ENCODE measurements at regions not wholly inside any gene's neighbourhood (a gene's known extent, or its start where the extent isn't known, plus 50 kb on each side); places are given as distances from the start of the nearest gene placed in this dataset.
"Not testable (repeated sequence)": the region's sequence is repeated elsewhere in the genome, so short reads cannot be mapped to it uniquely, and the experiment has no call there.

DNA sequence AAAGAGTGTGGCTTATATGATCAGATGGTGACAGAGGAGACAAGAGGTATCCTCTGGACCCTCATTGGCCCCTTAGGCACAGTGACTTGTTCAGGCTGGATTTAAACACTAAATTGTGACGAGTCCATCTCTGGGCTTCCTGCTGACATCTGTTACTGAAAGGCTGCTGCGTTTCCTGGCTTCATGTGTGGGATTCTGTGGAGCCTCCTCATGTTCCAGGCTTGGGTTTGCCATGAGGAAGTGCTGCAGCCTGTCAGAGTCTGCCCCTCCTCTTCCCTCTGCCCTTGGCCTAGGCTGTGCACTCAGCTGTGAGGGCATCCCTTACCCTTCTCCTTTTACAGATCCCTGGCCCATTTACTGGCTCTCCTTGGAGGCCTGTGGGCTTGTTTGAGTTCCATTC is 159.1 kb upstream of the TTC29 start:
- no peak for DNase-seq

DNA sequence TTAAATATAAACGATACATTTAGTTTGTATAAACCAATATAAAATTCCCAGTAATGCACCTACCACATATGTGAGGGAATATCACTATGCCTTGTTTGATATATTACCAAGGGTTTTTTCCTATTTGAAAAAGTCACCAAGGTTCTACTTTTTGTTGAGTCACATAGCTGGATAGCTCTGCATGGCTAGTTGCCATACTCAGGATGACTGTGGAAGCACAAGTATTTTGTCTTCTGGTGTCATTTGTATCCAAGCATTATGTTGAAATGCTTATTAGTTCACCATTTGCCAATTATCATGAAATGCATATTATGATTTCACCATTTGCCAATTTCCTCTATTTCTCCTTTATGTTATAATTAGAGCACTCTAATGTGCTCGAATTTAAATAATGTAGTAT is 162.7 kb upstream of the TTC29 start:
- no peak for DNase-seq

DNA sequence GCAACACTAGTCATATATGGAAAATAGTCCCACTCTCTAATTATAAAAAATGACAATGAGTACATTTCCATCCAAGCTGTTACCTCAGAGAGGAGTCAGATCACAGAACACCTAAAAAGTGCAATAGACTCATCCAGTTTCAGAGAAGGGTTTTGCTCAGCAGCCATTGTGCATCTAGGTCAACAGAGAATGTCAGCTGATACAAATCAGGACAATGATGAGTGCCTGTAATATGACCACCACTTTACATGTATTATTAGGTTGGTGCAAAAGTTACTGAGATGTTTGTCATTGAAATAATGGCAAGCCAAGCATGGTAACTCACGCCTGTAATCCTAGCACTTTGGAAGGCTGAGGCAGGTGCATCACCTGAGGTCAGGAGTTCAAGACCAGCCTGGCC is 164.1 kb upstream of the TTC29 start:
- DNase-seq, result no peak

DNA sequence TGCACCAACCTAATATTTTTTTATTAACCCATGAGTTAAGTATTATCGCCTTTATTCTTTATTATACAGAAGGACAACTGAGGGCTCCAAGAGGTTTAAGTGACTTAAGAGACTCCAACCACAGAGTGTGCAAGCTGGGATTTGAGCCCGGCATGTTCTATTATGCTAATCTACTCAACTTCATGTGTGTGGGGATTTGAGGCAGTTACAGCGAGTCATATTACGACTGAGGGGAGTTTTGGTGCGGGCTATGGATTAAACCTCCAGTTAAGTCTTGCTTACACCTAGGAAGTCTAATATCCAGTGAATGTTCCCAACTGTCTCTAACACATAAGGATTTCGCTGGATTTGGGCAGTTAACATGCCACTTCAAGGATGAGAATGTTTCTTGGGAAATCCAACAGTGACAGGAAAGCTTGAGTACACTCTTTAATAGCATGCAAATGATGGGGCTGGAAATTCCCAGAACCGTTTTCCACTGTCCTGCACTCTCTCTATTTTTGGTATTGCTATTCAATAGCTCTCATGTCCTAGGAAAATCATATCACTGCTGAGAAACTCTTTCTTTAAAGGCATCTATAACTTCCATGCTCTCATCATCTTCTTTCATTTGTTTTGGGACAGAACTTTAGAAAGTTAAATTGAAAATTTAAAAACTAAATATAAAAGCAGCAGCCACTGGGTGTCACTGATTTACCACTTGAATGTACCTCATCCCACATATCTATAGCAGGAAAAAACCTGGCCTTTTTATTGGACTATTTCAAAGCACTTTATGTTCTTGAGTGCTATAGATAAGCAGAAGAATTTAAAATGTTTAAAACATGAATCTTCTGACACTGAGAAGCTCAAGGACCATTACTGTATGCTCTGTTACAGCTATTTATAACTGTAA is 165.1 kb upstream of the TTC29 start:
- no peak for DNase-seq

DNA sequence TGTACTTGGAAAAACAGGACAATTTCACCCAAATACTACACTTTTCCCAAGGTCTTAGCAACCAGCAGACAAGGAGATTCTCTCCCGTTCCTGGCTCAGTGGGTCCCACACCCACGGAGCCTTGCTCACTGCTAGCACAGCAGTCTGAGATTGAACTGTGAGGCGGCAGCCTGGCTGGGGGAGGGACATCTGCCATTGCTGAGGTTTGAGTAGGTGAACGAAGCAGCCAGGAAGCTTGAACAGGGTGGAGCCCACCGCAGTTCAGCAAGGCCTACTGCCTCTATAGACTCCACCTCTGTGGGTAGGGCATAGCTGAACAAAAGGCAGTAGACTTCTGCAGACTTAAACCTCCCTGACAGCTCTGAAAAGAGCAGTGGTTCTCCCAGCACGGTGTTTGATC is 166.5 kb upstream of the TTC29 start:
- DNase-seq, result not testable (repeated sequence)

DNA sequence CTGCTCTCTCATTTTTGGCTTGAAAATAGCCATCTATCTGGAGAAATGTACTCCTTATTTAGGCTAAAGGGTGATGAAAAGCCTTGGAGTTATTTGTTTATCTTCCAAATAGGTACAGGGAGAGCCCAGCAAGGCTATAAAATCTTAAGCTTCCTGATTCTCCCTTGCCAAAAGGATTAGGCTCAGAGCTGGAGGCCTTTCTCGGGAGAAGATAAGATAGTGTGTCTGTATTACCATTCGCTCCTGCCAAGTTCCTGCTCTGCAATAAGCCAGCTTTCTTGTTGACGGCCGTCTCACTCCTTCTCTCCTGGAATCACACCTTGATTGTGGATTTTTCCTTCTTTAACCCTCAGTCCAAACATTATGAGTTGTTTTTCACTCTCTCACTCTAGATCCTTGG is 171.8 kb upstream of the TTC29 start:
- DNase-seq, result no peak

DNA sequence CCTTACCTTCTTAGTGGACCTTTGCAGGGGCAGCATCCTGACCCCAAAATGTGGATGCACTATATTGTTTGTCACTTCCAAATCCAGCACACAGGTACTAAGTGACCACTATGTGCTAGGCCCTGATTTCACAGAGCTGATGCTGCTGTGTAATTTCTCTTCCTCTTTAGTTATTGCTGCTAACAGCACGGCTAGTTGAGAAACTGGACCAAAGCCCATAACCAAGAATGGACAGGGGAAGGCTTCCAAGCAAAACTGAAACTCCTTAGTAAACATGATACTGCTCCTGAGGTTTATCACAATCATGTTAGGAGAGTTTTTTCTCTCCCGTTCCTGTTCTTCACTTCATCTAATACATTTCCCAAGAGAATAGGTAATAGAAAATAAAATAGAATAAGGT is 172.9 kb upstream of the TTC29 start:
- DNase-seq, result no peak

DNA sequence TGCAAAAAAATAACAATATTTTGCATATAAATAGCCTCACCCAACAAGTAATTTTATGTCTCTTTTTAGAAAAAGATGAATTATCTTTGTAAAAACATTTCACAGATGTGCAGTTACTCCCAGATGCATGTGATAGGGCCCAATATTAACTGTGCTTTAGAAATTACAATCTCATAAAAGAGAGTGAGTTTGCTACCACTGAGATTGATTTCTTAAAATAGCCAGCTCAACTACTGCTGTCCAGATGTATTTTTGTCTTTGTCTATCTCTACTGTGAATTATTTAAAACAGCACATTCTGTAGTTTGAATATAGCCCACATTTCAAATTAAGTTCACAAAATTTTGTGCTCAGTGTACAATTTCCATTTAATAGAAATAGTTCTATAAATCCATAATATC is 177.0 kb upstream of the TTC29 start:
- DNase-seq, result no peak

DNA sequence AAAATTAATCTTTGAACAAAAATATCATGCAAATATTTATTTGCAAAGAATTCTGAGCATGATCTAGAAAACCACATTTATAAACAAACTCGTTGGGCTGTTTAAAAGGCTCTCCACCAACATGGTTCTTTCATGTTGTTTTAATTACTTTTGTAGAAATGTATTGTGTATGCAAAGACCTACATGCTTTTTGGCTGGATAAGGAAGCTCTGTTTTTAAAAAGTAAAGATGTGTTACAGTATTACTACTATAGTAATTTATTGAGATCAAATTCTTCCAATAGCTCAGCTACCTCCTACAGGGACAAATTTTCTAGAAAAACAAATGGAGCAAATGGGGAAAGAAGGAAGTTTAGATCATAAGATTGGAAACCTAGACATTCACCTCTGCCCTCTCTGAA is 177.5 kb upstream of the TTC29 start:
- DNase-seq, result no peak

DNA sequence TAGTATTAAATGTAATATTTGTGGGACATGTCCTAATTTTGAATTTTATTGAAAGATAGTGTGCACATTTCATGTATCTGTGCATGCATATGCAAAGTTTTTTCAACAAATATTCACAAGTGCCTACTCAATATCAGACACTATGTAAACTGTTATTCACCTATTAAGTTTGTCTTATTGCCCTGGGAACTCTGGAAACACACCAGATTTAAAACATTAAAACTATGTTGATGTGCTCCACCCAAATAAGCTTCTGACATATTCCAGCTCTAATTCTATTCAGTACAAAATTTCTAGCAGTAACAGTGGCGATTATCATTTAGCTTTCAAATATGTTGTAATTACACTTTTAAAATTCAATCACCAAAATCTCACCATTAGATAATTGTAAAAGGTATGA is 183.1 kb upstream of the TTC29 start:
- no peak for DNase-seq

DNA sequence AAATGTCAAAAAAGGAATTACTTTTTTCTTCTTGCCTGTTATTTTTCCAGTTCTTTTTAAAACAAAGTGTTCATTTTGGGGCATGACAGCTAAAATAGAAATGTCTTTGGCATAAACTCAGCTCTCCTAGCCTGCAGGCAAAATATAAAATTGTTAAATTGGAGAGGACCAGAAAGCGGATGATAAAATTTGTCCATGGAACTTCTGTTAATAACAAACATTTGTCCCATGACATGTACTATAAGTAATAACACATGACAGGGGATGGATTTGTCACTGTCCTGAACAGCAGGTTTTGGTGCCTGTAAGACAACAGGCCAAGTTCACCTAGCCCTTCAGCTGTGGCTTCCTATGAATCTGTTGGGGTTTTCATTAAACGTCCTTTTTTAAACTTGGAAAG is 184.0 kb upstream of the TTC29 start:
- no peak for DNase-seq

DNA sequence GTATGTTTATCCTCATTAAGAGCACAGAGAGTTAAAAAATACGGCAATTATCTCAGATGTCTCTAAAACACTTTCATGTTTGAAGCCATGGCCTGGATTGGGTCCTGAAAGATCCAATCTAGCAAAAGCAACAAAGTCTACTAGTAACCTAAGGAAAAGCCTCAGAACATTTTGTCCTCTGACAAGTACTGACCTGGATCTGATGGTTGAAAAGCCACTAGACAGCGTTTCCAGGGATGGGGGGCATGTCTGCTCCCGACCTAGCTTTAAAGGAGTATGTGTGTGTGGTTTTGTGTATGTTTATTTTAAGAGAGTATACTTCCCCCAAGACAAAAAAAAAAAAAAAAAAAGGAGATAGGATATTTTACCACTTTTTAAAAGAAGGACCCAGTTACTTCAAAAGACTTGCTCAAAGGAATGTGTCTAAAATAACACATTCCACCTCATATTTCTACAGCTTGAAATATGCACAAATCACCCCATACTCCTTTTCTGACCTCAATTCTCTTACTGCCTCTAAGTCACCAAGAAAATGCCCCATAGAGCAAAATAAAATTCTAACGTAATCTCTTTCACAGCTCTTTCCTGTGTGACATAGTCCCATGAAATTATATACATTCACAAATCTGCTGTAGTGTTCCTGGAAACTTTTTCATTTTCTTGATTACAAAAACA is 189.0 kb upstream of the TTC29 start:
- no peak for DNase-seq

DNA sequence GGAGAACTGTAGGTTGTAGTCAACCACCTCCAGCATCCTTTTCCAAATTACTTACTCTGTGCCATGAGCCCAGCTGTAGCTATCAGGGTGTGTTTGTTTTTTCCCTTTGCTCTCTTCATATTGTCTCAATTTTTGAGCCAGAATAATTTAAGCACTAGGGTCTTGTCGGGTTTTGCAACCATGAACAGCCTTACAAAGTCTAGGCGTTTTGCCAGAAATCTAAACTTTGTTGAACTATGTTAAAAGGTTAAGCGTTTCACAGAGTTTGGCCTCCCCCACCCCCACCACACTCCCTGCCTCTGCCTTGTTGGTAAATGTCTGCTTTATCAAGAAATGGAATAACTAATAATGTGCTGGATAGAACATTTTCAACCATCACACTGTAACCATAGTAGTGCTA is 190.6 kb upstream of the TTC29 start:
- DNase-seq, result no peak

DNA sequence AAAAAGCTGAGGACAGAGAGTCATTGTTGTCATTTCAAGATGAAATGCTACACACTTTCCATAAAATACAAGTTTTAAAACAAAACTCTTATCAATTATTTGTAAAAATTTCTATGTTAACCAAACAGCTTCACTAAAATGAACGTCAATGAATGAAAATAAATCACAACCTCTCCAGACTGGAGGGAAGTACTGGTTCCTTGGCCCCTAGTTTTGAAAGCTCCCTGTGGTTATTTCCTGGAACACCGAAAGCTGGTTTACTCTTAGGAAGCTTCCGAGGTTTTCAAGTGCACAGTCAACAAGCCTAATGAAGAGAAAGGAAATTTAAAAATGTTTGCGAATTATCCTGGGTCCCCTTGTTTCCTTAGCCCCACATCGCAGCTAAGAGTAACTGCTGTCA is 191.1 kb upstream of the TTC29 start:
- no peak for DNase-seq

DNA sequence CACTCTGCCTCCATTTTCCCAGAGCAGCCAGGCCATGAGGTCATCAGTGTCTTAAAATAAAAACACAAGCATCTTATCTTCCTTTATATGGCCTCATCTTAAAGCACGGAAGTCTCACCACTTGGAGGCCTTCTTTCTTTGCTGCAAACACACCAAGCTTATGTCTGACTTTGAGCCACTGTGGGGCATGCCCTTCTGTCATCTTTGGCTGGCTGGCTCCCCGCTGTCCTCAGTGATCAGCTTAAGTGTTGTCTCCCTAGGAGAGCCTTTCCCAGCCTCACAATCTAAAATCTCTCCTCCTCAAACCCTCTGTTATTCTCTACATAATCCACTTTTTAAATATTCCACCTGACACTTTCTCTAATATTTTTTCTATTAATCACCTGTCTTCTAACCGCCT is 191.6 kb upstream of the TTC29 start:
- no peak for DNase-seq

DNA sequence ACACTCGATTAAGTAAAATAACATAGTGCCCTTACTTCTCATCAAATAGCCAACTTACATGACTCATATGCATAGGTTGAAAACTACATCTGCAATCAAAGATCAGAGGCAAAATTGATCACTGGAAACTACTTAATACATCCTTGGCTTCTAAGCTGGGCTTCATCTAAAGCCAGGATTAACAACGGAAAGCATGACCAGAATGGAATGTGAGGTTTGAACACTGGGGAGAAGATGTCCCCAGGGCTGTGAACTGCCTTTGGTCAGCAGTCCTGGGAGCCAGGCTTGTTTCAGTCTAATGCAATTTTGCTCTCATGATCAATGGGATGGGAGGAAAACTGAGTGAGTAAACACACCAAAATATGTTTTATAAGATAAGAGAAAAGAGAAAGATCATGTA is 192.5 kb upstream of the TTC29 start:
- DNase-seq, result no peak

DNA sequence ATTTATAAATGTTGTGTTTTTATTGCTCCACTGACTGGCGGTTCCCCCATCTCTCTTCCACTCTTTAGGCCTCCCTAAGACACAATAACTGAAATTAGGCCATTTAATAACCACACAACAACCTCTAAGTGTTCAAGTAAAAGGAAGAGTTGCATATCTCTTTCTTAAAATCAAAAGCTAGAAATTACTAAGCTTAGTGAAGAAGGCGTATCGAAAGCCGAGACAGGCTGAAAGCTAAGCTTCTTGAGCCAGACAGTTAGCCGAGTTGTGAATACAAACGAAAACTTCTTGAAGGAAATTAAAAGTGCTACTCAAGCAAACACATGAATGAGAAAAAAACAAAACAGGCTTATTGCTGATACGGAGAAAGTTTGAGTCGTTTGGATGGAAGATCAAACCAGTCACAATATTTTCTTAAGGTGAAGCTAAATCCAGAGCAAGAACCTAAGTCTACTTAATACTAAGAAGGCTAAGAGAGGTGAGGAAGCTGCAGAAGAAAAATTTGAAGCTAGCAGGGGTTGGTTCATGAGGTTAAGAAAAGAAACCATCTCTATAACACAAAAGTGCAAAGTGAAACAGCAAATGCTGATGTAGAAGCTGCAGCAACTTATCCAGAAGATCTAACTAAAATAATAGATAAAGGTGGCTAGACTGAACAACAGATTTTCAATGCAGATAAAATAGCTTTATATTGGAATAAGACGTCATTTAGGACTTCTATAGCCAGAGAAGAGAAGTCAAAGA is 194.0 kb upstream of the TTC29 start:
- DNase-seq, result no peak

DNA sequence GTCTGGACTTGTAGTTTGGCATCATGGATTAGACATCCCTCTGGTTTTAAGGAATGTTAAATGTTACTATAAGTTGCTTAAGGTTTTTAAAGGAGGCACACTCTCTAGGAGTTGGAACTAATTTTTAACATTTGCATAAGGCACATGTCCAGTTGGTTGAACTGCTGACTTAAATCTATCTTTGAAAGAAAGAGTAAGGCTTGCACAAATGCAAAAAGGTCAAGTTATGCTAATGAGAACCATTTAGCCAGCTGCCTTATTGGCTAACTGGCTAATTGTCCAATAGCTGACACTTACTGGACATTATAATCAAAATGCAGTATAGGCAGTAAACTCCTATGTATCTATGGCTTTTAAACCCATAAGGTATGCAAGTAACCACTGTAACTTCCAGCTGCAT is 206.1 kb upstream of the TTC29 start:
- DNase-seq, result no peak

DNA sequence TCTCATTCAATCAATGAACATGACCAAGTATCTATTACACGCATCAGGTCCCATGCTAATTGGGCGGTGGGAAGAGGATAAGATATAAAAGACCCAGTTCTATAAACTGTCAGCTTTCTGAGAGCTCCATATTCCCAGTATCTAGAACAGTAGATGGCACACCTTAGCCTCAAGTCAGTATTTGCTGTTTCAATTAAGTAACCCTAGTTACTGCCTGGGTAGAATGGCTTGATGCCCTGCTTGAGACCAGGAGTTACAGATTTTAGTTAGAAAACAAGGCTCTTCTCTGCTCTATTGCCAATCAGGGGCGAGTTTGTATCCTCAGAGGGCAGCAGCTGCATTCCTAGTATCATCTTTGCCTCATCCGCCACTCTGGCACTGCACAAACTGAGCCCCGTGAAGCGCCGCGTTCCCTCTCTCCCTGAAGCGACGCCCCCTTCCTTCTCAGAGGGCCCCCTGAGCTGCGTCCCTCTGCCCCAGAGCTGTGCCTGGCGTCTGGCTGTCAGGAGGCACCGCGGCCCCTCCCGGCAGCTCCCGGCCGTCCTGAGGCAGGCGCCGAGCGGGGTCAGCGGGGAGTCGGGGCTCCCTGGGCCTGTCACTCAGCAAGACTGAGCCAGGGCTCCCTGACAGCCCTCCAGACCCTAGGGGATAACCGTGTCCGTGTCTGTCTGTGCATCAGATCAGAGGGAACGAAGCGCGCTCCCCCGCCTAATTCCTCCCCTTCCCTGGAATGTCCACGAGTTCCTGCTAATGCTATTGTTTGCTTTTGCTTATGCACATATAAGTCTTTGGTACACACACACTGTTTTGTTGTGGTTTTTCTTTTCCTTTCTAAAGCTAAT is 212.4 kb upstream of the TTC29 start:
- DNase-seq, result no peak

DNA sequence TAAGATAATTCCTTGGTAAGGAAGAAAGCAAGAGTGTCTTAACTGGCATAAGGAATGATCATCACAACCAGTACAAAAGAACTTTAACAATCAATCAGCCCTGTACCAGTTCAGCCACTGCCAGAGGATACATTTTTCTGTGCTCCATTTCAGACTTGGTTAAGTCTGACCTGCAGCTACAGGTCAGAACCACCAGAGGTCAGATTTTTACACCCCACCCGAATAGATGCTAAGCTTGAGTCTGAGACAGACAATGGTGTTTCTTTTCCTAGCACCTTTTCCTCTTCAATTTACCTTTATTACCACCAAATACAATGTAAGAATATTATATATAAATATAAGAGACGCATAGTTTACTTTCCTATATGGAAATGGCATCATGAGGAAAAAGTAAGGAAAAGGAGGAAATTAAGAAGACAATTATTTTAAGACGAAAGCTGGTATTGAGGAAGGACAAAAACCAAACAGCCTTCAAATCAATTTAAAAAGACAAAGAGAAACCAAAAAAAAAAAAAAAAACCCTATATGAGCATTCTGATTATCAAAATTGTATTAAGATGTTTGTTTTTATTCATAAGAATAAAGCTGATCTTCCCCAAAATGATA is 215.3 kb upstream of the TTC29 start:
- peak in 1 of 2 donors; percentile 9 for DNase-seq

DNA sequence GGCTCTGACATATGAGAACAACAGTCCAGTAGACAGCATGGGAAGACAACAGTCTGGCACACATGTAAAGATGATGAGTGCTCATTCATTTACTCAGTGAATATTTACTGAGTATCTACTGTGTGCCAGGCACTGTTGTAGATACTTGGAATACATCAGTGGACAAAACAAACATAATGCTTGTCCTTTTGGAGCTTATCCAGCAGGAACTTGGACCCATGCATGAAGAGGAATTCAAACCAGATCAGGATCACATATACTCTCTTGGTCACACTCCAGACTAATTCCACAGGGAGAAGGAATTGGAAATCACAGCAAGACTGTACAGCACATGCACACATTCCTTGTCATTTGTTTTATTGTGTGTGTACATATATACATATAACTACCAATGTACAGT is 217.6 kb upstream of the TTC29 start:
- DNase-seq, result no peak

DNA sequence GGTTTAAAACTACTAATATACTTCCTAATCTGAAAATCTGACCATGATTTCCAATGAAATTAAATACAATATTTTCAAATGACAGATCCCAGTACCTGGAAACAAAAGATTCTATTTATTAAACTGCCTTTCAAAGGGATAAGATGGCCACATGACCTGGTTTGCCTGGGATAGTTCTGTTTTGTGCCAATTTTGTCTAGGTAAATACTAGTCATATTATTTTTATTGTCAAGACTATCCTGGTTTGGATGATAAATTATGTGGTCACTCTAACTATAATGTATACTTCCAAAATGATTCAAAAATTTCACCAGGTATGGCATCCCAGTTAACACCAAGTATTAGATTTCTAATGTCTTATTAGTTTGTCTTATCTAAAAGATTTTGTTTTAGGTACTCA is 222.5 kb upstream of the TTC29 start:
- DNase-seq, result not testable (repeated sequence)

DNA sequence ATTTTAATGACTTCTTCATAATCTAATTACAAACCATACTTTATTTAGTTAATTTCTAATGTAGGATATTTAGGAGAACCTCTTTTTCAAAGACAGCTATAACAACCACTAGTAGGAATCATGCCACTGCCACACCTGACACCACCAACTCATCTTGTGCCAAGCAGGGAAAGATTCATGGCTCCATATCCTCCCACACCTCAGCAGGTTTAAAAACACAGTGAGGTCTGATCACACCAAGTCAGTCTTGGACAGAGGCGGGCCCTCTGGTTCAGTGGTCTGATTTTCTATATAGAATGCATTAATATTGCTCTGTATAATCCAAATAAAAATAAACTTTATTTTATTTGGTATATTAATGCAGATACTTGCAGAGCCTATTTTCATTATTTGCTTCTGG is 227.7 kb upstream of the TTC29 start:
- no peak for DNase-seq
